WERI-Rb-1 (cell line): ENCODE measurements at regions not wholly inside any gene's neighbourhood (a gene's known extent, or its start where the extent isn't known, plus 50 kb on each side); places are given as distances from the start of the nearest gene placed in this dataset.
"Not testable (repeated sequence)": the region's sequence is repeated elsewhere in the genome, so short reads cannot be mapped to it uniquely, and the experiment has no call there.

Experiments used
- DNase-seq: peaks from one replicate; pipeline ENCODE4 v3.0.0-alpha.2; 2020
- H3K27ac ChIP-seq: fragments of 250-450 bp; sonication (Bioruptor Pico); 2 replicates; pipeline ENCODE4 v1.5.1; 2020; ENCODE audit warnings: mild to moderate bottlenecking, moderate library complexity
- H3K27me3 ChIP-seq: fragments of 250-450 bp; sonication (Bioruptor Pico); 2 replicates; pipeline ENCODE4 v1.5.1; 2021; ENCODE audit warnings: mild to moderate bottlenecking, low read depth, moderate library complexity; ENCODE audit not compliant: insufficient read depth, severe bottlenecking
- H3K36me3 ChIP-seq: fragments of 250-450 bp; sonication (Bioruptor Pico); 2 replicates; pipeline ENCODE4 v1.5.1; 2020; ENCODE audit warnings: mild to moderate bottlenecking, moderate library complexity
- H3K4me3 ChIP-seq: 2 replicates; pipeline ENCODE4 v1.5.1; 2011; ENCODE audit warnings: low read depth, mild to moderate bottlenecking, control low read depth, low read length
- H3K9me3 ChIP-seq: fragments of 250-450 bp; sonication (Bioruptor Pico); 2 replicates; pipeline ENCODE4 v1.5.1; 2021; ENCODE audit warnings: mild to moderate bottlenecking, moderate library complexity; ENCODE audit not compliant: severe bottlenecking
- TF ChIP-seq, protein P1 (sequence below): IDR thresholded peaks from 2 replicates; pipeline ENCODE4 v1.5.1; 2011; ENCODE audit warnings: low read depth, mild to moderate bottlenecking, control low read depth, inconsistent platforms, low read length

DNA sequence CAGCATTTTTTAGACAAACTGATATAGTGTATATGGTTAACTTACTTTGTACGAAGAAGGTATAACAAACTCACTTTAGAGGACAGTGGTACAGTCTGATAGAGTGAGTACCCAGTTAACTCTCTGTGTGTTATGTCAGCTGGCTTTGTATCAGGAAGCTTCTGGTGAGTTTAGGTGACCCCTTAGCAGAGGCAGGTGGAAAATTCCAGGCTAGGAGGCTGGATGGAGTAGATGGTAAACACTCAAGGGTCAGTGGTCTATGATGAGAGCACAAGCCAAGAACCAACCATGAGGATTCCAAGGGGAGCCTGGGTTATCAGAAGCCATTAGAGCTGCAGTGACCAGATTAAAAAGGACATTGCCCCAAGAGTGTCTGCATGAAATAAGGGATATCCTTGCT, 227.3 kb upstream of the CENPE start:
- Histone ChIP-seq H3K4me3 (no peak overlapping the region), H3K36me3 (no peaks in the 10 kb centered on the region), H3K9me3 (no peaks in the 10 kb centered on the region), H3K27ac (no peak overlapping the region), H3K27me3 (no peaks in the 10 kb centered on the region)
- TF ChIP-seq, protein P1, sequence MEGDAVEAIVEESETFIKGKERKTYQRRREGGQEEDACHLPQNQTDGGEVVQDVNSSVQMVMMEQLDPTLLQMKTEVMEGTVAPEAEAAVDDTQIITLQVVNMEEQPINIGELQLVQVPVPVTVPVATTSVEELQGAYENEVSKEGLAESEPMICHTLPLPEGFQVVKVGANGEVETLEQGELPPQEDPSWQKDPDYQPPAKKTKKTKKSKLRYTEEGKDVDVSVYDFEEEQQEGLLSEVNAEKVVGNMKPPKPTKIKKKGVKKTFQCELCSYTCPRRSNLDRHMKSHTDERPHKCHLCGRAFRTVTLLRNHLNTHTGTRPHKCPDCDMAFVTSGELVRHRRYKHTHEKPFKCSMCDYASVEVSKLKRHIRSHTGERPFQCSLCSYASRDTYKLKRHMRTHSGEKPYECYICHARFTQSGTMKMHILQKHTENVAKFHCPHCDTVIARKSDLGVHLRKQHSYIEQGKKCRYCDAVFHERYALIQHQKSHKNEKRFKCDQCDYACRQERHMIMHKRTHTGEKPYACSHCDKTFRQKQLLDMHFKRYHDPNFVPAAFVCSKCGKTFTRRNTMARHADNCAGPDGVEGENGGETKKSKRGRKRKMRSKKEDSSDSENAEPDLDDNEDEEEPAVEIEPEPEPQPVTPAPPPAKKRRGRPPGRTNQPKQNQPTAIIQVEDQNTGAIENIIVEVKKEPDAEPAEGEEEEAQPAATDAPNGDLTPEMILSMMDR: no peak
- no peak for DNase-seq

DNA sequence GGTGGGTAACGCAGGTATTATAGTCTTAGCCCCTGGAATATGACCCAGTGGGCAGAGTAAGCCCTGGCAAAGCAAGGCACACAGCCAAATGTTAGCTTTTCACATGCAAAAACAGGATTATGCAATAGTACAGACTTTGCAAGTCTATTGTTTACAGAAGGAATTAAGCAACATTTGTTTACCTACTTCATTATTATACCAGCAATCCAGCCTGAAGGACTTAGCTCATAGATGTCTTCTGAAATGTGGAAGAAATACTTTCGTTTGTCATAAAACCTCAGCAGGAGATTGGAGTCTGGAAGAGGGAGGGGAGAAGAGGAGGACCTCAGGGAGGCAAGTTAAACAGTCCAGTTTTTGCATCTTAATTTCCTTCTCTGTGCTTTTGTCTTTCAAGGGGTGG, 226.7 kb upstream of the CENPE start:
- DNase-seq: no peak
- H3K9me3 ChIP-seq: no peaks in the 10 kb centered on the region
- no peak overlapping the region for H3K4me3 ChIP-seq
- no peaks in the 10 kb centered on the region for H3K36me3 ChIP-seq
- H3K27ac ChIP-seq: no peak overlapping the region
- TF ChIP-seq, protein P1: no peak
- H3K27me3 ChIP-seq: no peaks in the 10 kb centered on the region

DNA sequence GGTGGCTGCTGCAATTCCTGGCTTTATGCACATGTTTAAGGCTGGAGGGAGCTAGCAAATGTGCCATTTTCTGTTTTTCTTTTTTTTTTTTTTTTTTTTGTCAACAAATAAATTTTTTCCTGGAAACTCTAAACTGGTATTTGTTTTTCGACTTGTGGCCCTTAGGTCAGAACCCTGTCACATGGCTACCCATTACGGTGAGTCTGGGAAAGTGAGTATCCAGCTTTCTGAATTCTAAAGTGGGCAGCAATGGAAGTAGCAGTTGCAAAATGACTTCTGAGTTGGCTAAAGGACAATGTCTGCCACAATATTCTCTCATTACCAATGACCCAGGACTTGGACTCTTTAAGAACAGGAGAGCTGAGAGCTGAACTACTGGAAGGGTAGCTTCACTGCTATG, 225.1 kb upstream of the CENPE start:
- Histone ChIP-seq H3K36me3 (no peaks in the 10 kb centered on the region), H3K9me3 (no peaks in the 10 kb centered on the region), H3K27ac (no peak overlapping the region), H3K27me3 (no peaks in the 10 kb centered on the region), H3K4me3 (no peak overlapping the region)
- DNase-seq: no peak
- TF ChIP-seq, protein P1: no peak

GRCh38 chr4:103422467-103423219, 224.5 kb upstream of the CENPE start:
- no peak for DNase-seq
- no peak overlapping the region for H3K27ac ChIP-seq
- H3K9me3 ChIP-seq: no peaks in the 10 kb centered on the region
- no peaks in the 10 kb centered on the region for H3K36me3 ChIP-seq
- no peaks in the 10 kb centered on the region for H3K27me3 ChIP-seq
- TF ChIP-seq, protein P1: no peak
- H3K4me3 ChIP-seq: no peak overlapping the region

DNA sequence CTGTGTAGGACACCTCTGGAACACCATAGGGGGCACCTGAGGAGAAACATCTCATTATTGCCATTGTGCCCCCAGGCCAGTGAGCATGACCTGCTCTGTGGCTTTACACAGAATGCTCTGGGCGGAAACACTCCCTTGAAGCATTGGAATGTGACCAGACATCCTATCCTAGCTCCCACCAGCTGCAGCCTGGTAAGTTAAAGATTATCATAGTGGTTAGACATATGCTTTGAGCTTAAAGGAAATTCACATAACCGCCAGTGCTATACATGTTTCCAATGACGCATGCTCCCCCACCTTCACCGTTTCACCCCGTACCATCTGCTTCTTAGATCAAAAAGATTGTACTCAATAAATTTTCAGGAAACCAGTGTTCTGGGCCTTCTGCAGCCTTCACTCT, 217.7 kb upstream of the CENPE start:
- no peak overlapping the region for H3K4me3 ChIP-seq
- H3K27me3 ChIP-seq: no peaks in the 10 kb centered on the region
- H3K9me3 ChIP-seq: no peaks in the 10 kb centered on the region
- no peaks in the 10 kb centered on the region for H3K36me3 ChIP-seq
- no peak for DNase-seq
- H3K27ac ChIP-seq: no peak overlapping the region
- TF ChIP-seq, protein P1: no peak

DNA sequence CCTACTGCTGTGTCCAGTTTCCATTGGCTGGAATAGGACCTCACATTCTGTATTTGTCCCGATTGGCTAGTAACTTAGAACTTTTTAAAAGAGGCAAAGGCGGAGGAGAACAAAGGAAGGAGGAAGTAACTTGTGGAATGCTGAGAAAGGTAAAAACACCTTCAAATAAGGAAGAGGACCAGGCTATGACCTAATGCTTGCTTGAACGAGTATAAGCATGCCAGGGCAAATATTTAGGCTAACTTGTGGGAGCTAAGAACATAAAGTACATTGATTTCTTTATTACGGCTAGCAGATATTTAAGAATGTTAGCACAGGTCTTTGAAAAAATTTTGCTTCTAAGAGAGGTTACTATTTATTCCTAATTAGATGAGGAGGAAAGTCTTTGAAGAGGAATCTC, 214.5 kb upstream of the CENPE start:
- H3K27me3 ChIP-seq, H3K36me3 ChIP-seq, H3K4me3 ChIP-seq, H3K27ac ChIP-seq, DNase-seq, H3K9me3 ChIP-seq: not testable (repeated sequence)
